HFF-Myc (cell line): ENCODE measurements at regions not wholly inside any gene's neighbourhood (a gene's known extent, or its start where the extent isn't known, plus 50 kb on each side); places are given as distances from the start of the nearest gene placed in this dataset.

Experiments used
- DNase-seq: peaks from one replicate; pipeline ENCODE4 v3.0.0-alpha.2; 2011; ENCODE audit warnings: low read depth; ENCODE audit errors: extremely low read depth
- H3K4me3 ChIP-seq: replicated peaks from 2 replicates; pipeline ENCODE4 v1.5.1; 2011; ENCODE audit warnings: low read depth, mild to moderate bottlenecking, control low read depth, low read length
- TF ChIP-seq, protein P1 (sequence below): IDR thresholded peaks from 2 replicates; pipeline ENCODE4 v1.5.1; 2012; ENCODE audit warnings: mild to moderate bottlenecking, low read depth, low read length, control low read depth; ENCODE audit errors: missing control alignments

DNA sequence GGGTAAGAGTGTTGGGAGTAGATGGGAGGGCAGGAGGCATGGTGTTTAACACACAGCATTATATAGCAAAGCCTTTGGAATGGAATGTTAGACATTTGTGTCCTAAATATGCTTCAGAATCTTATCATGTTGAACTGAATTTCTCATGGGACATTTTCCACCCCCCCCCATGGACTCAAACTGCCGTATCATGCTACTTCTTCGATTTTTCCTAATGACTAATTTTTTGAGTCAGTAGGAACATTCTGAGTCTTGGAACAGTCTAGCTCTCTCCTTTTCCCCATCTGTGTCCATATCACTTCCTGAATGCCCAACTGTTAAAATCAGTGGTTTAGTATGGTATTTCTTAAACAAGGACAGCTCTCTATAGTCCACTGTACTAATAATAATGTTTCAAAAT is 380.6 kb downstream of the TLE4 start:
- no peak for DNase-seq
- TF ChIP-seq, protein P1, sequence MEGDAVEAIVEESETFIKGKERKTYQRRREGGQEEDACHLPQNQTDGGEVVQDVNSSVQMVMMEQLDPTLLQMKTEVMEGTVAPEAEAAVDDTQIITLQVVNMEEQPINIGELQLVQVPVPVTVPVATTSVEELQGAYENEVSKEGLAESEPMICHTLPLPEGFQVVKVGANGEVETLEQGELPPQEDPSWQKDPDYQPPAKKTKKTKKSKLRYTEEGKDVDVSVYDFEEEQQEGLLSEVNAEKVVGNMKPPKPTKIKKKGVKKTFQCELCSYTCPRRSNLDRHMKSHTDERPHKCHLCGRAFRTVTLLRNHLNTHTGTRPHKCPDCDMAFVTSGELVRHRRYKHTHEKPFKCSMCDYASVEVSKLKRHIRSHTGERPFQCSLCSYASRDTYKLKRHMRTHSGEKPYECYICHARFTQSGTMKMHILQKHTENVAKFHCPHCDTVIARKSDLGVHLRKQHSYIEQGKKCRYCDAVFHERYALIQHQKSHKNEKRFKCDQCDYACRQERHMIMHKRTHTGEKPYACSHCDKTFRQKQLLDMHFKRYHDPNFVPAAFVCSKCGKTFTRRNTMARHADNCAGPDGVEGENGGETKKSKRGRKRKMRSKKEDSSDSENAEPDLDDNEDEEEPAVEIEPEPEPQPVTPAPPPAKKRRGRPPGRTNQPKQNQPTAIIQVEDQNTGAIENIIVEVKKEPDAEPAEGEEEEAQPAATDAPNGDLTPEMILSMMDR, result no peak
- H3K4me3 ChIP-seq, result no peak overlapping the region

GRCh38 chr9:79946712-79947111 is 374.9 kb downstream of the TLE4 start:
- DNase-seq, result no peak

DNA sequence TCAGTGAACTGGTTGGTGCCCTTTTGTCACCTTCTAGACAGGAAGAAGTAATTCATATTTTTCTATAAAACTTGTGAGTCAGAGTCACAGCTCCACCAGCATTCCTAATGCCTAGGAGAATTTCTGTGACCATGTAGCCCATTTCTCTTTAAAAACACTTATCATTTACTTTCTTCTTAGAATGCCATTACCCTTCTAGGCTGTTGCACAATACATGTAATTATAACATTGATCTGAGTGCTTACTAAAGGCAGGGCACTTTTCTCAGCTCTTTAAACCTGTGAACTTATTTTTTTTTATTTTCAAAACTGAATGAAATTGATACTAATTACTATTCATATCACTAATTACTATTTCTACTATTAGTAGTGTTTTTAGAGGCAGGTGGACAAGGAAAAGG is 373.7 kb downstream of the TLE4 start:
- TF ChIP-seq, protein P1, result no peak
- no peak overlapping the region for H3K4me3 ChIP-seq
- no peak for DNase-seq

More at GRCh38 chr9:79946712-79947111, 374.9 kb downstream of the TLE4 start:
- TF ChIP-seq, protein P1, result no peak
- H3K4me3 ChIP-seq, result no peak overlapping the region

DNA sequence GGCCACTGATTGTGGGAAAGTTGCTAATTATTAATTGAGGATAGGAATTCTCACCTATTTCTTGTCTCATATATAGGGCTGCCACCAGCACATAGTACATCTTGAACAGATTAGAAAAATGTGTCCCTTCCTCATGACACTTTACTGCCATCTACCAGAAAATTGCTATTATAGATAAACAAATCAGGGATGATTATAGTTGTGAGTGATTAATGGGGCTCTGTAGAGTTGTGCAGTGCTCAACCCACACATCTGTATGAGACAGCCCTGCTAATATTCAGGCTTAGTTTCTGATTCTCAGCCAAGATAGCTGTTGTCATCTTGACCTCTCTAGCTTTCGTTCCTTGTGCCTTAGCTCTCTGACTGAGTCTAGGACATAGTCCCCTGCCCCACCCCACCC is 373.3 kb downstream of the TLE4 start:
- DNase-seq, result no peak
- TF ChIP-seq, protein P1, result no peak
- H3K4me3 ChIP-seq, result no peak overlapping the region

GRCh38 chr9:79940919-79941318 is 369.2 kb downstream of the TLE4 start:
- no peak for DNase-seq
- H3K4me3 ChIP-seq, result no peak overlapping the region
- TF ChIP-seq, protein P1, result no peak

DNA sequence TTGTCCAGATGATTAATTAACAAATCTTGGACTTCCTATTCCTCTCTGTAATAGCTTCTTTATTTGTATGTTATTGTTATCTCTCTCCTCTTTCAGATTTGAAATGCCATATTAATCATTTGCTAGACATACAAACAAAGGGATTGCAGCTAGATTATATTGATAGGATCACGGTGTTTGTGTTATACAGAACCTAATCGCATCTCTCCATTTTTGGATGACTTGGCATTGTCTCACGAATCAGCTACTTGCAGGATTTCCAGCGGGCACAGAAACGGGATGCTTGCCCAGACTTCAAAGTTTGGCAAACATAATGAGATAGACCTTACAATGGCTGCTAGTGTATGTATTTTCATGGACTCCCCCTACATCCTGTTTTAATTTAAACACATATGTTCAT is 368.1 kb downstream of the TLE4 start:
- no peak for DNase-seq
- TF ChIP-seq, protein P1, result no peak

GRCh38 chr9:79936336-79936735 is 364.6 kb downstream of the TLE4 start:
- DNase-seq, result no peak
- TF ChIP-seq, protein P1, result no peak
- no peak overlapping the region for H3K4me3 ChIP-seq

More for the DNA sequence above, 368.1 kb downstream of the TLE4 start:
- no peak overlapping the region for H3K4me3 ChIP-seq
